Medulla oblongata (tissue), 1 donor: ENCODE measurements at regions not wholly inside any gene's neighbourhood (a gene's known extent, or its start where the extent isn't known, plus 50 kb on each side); places are given as distances from the start of the nearest gene placed in this dataset.
A peak's percentile ranks its signal among the peaks of the same experiment; 100 is the strongest.

Experiments
- DNase-seq: peaks from one replicate; pipeline ENCODE4 v3.0.0-alpha.2; 2015; ENCODE audit errors: extremely low spot score

DNA sequence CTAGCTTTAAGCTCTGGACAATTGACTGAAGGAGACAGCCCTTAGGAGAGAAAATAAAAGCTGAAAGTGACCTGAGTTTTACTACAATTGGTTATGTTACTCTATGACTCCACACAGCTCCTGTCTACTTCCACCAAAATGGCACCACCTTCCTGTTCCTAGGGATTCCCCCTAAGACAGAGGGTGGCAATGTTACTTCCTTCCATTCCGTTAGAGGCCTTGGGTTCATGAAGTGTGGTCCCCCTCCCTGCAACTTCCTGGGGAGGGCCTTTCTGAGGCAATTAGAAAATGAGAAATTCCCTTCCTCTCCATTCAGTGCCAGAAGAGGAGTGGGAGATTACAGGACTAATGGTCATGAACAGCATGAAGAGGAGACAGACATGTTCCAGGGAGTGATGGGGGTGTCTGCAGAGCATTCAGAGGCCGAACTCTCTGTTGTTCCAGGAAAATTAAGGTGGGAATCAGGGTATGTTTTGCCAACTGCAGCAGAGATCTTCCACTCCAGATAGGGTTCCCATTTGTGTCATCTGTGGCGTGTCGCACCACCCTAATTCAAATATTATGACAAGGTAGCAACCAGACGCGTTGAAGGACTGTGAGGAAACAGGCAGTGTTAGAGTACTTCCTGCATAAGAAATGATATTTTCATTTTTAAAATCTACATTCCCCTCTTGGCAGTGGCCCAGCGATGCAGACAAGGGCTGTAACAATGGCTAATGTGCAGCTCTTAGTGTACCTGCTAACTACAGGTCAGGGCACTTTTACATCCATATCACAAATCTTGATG, 53.1 kb upstream of the TRIM67 start:
- DNase-seq = no peak

DNA sequence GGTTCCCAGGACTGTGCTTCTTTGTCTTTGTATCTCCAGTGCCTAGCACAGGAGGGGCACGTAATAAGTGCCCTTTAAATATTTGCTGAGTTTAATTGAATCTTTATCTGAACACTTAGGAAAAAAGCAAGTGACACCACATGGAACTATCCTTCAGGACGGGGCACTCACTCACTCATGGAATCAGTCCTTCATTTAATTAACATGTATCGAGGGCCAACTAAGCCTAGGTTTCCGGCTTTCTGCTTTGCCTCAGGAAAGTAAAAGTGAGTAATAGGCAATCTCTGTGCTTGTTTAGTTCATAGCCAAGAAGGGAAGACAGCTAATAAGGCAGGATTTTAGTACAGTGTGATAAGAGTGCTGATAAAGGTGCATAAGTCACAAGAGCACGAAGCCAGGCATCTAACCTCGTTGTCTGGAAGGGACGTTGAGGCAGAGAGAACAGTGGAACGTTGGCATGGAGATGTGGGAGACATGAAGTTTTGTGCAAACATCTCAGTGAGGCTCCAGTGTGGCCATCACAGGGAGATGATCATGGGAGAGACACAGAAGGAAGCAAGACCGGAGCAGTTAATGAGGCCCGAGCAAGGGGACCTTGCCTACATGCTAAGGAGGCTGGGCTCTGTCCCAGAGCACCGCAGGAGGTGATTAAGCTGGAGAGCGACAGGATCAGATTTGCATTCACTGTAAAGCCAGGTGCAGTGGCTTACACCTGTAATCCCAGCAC, 54.1 kb upstream of the TRIM67 start:
- no peak for DNase-seq

DNA sequence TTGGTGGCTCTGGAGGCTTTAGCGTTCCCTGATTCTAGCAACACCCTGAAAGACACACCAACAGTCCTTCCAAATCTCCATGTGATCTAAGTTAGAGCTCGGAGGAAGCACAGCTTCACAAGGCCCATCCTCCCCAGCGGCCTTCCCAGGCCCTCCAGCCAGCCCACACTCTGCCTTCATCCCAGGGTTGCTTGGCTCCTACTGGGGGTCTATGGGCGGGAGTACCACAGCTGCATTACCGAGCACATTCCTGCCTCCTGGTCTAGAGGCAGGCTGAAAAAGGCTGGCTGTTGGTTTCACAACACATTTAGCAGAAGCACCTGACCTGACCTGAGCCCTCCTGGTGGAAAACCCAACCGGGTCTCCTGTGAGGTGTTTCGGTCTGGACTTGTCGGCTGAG, 54.7 kb upstream of the TRIM67 start:
- no peak for DNase-seq

DNA sequence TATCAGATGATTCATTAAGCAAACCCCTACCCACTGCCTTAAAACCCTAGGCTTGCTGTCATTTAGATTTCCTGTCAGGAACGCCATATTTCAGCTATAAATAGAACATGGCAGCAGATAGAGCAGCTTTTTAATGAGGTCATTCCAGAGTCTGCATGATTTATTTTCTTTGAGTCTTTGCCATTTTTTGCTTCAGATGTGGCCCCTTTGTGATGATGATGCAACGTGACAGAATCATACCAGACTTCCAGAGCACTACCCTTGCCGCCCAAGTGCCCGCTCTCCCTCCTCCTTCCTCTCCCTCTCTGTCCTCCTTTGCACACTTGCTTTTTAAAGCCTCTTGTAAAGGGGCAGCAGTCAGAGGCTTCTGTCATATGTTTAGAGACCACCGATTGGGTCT, 55.5 kb upstream of the TRIM67 start:
- no peak for DNase-seq

DNA sequence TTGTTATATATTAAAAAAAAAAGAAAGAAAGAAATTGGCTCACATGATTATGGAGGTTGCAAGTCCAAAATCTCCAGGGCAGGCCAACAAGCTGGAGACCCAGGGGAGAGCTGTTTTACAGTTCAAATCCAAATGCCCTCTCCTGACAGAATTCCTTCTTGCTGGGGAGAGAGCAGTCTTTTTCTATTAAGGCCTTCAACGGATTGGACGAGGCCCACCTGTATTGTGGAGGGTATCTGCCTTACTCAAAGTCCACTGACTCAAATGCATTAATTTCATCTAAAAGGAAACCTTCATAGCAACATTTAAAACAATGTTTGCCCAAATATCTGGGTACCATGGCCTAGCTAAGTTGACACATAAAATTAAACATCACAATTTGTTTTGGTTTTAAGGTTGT, 56.9 kb upstream of the TRIM67 start:
- DNase-seq = no peak

DNA sequence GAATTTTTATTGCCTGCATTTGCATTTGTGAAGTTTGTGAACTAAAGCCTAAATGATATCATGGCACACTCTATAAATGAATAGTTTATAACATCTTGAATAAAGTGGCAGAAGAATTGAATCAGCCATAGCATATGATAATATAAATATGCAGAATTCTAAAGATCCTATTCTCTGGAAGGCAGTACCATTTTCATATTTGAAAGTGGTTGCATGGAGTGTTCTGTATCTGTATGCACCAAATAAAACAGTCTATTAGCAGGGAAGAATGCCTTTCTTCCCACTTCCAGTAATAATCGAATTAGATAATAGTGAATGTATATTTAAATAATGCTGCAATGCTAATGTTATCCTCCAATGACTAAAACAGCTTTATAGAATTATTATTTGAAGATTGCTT, 57.9 kb upstream of the TRIM67 start:
- no peak for DNase-seq

DNA sequence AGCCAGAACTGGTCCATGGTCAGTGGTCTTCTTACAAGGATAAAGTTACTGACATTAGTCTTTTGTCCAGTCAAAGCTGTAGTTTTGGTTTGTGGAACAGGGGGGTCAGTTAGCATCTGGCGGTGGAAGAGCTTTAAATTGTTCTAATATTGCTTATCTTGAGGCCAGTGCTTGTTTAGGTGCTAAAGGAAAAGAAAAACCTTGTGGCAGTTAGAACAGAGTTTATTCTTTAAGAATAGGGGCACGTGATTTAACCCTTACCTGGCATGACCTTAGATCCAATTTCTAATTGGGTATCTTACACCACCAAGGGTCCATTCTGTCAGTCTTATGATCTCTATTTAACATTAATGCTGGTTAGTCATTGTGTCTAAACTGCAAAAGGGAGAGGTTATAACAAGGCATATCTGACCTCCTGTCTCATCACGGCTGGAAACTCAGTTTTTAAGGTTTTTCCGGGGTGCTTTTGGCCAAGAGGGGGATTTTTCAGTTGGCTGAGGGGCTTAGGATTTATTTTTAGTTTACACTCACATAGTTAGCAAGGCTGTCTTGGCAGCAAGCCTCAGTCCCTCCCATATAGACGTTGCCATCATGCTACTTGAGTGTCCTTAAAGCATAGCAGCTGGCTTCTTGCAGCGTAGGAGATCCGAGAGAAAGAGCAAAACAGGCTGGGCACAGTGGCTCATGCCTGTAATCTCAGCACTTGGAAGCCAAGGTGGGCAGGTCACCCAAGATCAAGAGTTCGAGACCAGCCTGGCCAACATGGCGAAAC, 60.1 kb upstream of the FAM89A start:
- DNase-seq = no peak

DNA sequence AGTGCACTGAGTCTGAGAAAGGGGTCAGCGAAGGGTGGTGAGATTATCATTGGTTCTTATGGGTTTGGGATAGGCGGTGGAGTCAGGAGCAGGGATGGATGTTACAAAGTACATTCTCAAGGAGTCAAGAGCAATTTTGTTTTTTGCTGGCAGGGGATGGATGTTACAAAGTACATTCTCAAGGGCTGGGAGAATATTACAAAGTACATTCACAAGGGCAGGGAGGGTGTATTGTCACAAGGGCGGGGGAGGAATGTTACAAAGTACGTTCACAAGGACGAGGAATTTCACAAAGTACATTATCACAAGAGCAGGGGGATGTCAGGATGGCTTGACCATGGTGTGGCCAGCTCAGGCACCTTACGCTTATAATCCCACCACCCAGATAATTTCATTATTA, 59.3 kb upstream of the FAM89A start:
- DNase-seq = no peak

DNA sequence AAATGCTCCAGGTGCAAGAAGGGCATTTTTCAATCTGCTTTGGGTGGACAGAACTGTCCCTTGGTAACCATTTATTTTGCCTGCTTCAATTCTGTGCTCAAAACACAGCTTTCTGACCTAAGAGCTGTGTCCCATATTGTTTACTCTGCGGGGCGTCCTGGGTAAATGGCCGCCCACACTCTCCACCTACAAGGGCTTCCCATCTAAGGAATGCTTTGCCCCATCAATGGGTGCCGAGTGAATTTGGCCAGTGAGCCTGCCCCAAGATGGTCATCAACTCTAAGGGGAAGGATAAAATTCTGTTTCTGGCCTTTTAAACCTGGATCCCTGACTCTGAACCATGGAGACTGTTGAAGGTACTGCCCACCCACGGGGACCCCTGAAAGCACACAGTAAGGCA, 55.5 kb upstream of the FAM89A start:
- no peak for DNase-seq

DNA sequence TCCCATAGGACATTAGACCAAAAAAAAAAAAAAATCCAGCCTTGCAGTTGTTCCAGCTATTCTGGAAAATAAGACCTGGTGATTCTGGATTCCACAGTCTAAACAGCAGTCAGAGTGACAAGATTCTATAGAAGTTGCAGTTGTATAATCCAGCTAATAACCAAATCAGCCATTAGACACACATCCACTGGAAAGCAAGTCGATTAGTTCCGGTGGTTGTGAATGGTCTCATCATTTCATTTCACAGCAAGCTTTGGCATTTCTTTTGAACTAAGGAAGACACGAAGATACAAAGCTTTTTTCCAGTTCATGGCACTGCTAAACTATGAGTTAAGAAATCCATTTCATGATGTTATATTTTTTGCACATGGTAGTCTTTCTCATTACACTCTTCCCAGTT, 54.4 kb upstream of the FAM89A start:
- no peak for DNase-seq

DNA sequence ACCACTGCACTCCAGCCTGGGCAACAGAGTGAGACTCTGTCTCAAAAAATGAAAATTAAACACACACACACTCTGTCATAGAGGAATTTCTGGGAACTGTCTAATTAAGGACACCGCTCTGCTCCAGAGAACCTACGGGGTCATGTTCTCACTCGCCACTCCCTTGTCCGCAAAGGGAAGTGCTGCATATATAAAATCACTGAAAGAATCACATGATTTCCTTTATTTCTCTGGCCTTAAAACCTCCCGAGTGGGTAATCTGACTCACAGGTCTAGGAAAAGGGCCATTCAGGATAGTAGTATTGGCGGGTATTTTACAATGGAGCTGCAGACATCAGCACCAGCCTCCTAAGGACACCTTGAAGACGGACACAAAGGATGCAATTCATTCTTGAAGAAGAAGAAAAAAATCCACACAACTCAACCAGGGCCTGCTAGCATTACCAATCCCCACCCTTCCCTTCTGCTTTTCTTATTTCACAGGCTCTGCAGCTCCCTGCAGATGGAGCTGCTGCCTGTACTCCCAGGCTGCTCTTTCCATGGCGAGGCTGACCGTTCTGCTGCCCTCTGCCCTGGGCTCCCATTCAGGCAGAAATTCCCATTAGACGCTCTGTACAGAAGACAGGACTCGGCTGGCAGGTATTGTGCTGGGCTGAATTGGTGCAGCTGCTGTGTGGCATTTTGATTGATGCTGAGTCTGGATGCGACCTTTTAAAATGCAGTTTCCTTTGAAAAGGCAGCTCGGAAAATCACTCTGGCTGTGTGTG, 53.3 kb upstream of the FAM89A start:
- peak; percentile 70 for DNase-seq

DNA sequence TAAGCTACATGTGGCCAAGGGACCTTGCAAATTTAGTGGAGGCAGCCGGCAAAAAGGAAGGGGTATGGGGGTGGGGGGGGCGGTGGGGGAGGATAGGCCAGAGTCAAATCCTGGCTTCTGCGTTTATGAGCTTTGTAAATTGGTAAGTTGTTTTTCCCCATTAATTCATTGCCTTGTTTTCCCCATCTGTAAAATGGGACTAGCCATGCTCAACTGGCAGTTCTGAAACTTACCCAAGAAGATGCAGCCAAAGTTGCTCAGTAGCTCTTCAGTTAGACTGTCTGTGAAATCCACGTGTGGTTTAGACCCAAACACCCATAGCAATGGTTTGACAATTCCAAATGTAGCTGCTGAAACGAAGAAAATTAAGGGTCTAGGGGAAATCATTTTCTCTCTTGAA, 52.3 kb upstream of the FAM89A start:
- no peak for DNase-seq

DNA sequence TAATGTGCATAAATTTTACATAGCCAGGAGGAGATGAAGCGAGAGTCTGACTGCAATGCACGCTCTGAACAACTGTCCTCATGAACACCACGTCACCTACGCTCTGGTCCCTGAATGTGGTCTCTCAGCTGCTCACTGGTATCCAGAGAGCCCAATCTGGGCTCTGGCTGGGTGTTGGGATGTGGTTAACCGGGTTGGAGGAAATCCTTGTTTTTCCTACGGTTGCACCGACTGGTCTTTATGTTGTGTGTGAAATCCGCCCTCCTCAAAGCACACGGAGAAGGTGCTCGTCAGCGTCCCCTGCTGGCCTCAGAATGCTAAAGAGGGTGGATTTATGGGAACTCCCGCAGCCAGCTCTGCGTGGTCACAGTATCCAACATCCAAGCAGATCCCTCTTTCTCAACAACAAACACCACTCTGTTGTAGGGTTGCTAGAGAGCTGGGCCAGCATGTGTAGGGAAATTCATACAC, 51.8 kb upstream of the FAM89A start:
- DNase-seq = peak; percentile 5

DNA sequence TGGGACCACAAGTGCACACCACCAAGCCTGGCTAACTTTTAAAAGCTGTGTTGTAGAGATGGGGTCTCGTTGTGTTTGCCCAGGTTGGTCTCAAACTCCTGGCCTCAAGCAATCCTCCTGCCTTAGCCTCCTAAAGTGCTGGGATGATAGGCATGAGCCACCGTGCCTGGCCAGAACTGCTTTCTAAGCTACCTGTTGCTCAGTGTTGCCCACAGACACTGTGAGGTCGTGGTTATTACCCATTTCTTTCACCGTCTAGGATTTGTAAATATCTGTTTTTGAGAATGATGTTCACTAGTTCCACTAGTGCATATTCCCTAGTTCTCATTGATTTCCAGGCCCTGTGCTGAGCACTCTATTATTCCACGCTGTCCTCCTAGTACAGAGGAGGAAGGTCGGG, 51.4 kb upstream of the FAM89A start:
- no peak for DNase-seq
